CD4-positive, alpha-beta T cell treated with Interleukin-15 for 4 hours (primary cell): ENCODE measurements at regions not wholly inside any gene's neighbourhood (a gene's known extent, or its start where the extent isn't known, plus 50 kb on each side); places are given as distances from the start of the nearest gene placed in this dataset.
"Not testable (repeated sequence)": the region's sequence is repeated elsewhere in the genome, so short reads cannot be mapped to it uniquely, and the experiment has no call there.

Source experiments
- DNase-seq: peaks from one replicate; pipeline ENCODE4 v3.0.0-alpha.2; 2020; ENCODE audit warnings: low spot score

- not testable (repeated sequence) for DNase-seq
Observed at GRCh38 chr10:130718744-130719447, 582.7 kb downstream of the GLRX3 start.

GRCh38 chr10:130719448-130719752, 583.2 kb downstream of the GLRX3 start:
- no peak for DNase-seq

- no peak for DNase-seq
Observed at GRCh38 chr10:130720235-130720634, 584.0 kb downstream of the GLRX3 start.

- DNase-seq, result no peak
Observed at GRCh38 chr10:130721971-130722370, 585.8 kb downstream of the GLRX3 start.

- DNase-seq, result no peak
Observed at GRCh38 chr10:130723704-130724103, 587.5 kb downstream of the GLRX3 start.

GRCh38 chr10:130725474-130725970, 586.0 kb downstream of the TCERG1L start:
- no peak for DNase-seq

GRCh38 chr10:130726996-130727725, 584.4 kb downstream of the TCERG1L start:
- DNase-seq, result no peak

GRCh38 chr10:130727766-130728490, 583.6 kb downstream of the TCERG1L start:
- DNase-seq, result no peak

- no peak for DNase-seq
Observed at GRCh38 chr10:130728531-130729215, 582.8 kb downstream of the TCERG1L start.

GRCh38 chr10:130729876-130730275, 581.6 kb downstream of the TCERG1L start:
- no peak for DNase-seq

- no peak for DNase-seq
Observed at GRCh38 chr10:130737186-130737585, 574.3 kb downstream of the TCERG1L start.

GRCh38 chr10:130737621-130738020, 573.9 kb downstream of the TCERG1L start:
- DNase-seq, result no peak

GRCh38 chr10:130739016-130739756, 572.3 kb downstream of the TCERG1L start:
- no peak for DNase-seq

GRCh38 chr10:130739757-130740145, 571.8 kb downstream of the TCERG1L start:
- no peak for DNase-seq

- no peak for DNase-seq
Observed at GRCh38 chr10:130740166-130740565, 571.4 kb downstream of the TCERG1L start.

- no peak for DNase-seq
Observed at GRCh38 chr10:130740915-130741750, 570.4 kb downstream of the TCERG1L start.

- DNase-seq, result no peak
Observed at GRCh38 chr10:130741901-130742855, 569.3 kb downstream of the TCERG1L start.

GRCh38 chr10:130742941-130743675, 568.4 kb downstream of the TCERG1L start:
- DNase-seq, result no peak

GRCh38 chr10:130743751-130744271, 567.7 kb downstream of the TCERG1L start:
- no peak for DNase-seq
